NCI-H1048 (cell line): ENCODE measurements at regions not wholly inside any gene's neighbourhood (a gene's known extent, or its start where the extent isn't known, plus 50 kb on each side); places are given as distances from the start of the nearest gene placed in this dataset.

ENCODE experiments used
- DNase-seq: peaks from one replicate; lab custom pipeline; 2025; lab: John Stamatoyannopoulos, UW

DNA sequence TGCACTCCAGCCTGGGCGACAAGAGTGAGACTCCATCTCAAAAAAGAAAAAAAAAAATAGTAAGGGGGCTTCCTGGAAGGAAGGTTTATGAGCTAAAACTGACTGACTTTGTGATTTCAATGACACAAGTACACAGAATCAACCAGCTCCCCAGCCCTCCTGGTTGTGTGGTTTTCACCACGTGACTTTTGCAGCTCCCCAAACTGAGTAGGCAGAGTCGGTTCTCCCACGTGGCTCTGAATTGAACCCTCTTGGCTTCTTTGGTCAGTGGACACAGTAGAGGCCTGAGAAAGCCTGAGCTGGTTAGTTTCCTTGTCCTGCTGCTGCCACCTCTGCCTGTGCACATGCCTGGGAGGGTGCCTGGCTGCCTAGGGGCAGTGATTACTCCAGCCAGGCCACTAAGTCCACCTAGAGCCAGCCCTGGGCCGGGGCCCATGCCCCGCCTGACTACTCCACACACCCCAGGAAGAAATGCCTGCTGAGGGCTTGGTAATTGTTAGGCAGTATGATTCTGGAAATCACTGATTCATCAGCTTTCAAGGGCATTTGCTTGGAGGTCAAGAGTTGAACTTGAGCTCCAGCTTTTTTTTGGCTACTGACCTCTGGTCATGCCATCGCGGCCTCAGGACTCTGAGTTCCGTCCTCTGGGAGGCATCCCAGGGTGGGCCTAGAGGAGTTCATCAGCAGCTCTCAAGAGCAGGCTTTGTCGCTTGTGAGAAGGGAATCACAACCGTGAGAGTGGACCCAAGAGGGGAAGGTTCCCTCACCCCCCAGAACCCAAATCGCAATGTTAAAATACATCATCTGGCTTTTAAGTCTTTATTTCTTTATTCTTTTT, 431.9 kb upstream of the HS6ST1 start:
- DNase-seq: no peak

DNA sequence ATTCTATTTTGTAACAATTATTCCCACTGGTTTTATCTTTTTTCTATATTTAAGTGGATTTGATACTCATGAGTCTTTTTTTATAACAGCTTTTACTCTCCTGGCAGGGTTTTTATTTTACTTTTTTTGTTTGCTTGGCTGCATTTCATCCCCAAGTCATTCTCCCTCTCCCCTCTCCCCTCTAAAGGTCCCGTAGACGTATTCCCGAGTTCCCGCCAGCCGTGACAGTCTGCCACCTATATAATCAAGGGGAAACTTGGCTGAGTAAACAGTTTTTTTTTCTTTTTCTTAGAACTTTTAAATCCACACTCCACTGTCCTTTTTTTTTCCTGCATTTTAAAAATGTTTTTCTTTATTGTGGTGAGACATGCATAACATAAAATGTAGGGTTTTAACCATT, 433.1 kb upstream of the HS6ST1 start:
- no peak for DNase-seq

DNA sequence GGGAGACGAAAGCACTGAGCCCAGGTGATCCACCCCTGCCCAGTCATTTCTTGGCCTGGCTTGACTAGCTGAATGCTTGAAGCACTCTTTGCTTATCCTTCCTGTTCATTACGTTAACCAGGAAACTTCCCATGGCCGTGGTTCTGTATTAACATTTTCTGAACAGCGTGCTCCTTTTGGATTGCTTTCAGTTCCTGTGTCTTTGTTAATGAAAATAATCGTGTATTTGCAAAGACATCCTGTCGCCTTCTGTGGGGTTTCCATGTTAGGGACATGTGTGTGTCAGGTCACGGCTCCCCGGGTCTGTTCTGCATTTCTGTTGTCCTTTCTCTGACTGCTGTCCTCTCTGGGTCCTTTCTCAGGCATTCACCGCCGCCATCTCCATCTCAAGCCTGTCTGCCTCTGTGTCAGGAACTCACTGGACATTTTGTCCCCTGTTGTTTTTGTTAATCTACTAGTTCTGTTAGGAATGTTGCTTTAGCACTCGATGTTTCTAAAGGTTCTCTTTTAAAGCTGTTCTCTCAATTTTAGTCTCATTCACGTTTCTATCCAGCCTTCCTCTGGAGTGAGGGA, 434.1 kb upstream of the HS6ST1 start:
- DNase-seq: no peak

DNA sequence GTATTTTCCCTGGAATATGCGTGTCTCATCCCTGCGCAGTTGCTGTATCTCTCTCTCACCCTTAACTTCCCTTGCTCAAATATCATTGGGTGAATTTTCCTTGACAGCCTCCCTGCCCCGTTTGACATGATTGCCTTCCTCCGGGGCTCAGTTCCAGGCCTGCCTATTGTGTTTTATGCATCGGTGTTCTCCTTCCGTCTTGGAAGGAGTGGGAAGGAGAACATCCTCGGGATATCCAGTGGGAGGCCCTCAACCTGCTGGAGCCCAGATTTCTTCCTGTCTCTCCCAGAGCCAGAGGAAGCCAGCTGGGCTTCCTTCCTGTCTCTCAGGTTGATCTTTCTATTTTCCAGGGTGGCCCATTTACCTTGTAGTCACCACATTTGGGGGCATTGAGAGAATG, 434.7 kb upstream of the HS6ST1 start:
- no peak for DNase-seq

DNA sequence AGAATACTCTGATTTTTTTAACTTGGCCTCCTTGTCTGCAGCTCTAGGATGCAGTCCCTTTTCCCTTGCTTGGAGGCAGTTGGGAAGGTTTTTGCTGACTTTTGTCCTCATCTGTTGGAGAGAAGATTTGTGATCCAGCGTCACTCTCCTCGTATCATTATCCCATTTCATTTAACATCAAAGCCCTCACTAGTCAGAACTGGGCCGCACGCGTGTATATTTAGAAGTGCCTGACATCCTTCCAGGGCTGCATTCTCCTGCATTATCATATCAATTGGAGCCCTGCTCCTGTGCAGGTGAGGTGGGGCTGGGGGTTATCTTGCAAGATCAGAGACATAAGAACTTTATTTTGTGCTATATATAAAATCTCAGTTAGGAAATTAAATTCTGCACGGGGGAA, 435.1 kb upstream of the HS6ST1 start:
- no peak for DNase-seq

DNA sequence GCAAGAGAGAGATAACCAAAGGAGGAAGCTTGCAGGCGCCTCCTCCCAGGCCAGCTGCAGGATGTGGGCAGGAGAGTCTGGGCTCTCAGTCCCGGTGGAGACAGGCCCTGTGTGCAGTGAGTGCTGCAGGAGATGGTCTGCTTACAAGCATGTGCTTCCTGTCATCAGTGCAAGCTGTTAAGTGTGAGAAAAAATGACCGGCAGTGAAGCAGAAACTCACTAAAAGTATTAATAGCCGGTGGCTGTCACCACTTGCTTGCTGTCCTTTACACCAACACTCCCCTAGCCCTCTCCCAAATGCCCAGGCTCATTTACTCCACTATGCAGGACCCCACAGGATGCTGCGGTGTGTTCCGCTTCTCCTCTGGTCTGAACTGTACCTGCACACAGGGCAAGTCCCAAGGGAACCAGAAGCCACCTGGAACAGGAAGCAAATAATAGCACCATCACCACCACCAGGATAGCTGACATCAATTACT, 435.6 kb upstream of the HS6ST1 start:
- no peak for DNase-seq

DNA sequence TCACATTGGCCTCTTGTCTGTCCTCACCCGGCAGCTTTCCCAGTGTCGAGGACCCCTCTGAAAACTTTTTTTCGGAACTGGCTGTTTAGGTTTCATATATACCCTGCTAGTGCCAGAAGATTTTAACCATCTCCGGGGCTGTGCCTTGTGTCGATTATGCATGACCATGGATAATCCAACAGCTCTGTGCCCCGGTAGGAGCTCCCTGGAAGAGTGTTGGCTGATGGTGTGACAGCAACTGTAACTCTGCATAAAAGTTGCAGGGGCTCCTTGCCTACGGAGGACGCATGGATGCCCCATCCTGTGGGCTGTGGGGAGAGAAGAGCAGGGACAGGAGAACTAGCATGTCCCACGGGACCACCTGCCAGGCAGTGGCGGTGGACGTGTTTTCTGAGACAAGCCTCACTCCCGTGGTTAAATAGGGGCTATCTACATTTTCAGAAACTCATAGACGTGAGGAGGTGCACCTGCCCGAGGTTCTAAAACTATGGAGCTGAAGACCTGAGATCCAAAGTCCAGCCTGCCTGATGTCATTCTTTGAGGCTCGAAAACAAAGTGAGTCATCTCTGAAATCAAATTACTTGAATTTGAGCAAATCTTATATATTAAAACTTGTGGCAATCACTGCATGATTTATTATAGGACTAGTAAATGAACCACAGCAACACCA, 437.2 kb upstream of the HS6ST1 start:
- no peak for DNase-seq

DNA sequence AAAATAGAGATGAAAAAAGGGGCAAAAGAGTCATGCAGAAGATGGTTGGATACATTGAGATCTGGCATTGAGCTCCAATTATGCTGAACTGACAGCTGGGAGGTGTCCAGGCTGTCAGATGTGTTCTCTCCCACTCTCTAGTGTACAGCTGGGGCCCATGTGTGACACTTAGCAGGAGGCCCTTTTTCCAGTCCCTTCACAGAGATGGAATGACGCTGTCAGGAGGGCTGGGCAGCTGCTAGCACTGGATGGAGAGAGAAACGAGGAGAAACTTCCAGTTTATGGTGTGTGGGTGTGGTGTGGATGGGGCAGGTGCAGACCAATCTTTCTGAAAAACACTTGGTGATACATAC, 437.7 kb upstream of the HS6ST1 start:
- no peak for DNase-seq

DNA sequence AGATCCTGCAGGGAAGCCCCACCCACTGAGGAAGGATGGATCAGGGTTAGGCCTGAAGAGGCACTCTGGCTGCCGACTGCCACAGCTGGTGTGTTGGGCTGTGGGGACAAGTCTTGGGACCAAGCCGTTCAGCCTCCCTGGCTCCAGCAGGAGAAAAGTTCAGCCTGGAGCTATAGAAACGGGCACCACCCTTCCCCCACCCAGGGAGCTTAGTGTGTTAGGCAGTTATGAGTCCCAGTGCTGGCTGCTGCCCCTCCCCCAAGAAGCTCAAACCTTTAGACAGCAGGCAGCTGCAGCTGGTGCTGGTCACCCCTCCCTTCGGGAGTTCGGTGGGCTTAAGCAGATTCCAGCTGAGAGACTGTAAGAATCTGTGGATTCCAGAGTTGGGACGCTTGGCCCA, 447.1 kb upstream of the HS6ST1 start:
- no peak for DNase-seq

DNA sequence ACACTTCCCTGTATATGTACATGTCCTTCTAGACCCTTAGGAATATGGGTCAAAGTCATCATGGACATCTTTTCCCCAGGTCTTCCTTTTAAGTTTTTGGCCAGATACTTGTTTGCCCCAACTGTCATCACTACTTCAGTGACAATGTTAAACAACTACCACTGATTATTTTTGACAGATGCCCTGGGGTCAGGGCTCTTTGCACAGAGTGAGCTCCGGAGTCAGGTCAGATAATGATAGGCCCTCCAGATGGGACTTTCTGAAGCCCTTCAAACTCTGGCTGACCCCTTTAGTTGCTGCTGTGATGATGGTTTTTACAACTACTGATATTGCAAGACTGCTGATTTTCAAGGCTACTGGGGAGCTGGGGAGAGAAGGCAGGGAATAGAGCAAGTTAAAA, 449.4 kb upstream of the HS6ST1 start:
- no peak for DNase-seq

DNA sequence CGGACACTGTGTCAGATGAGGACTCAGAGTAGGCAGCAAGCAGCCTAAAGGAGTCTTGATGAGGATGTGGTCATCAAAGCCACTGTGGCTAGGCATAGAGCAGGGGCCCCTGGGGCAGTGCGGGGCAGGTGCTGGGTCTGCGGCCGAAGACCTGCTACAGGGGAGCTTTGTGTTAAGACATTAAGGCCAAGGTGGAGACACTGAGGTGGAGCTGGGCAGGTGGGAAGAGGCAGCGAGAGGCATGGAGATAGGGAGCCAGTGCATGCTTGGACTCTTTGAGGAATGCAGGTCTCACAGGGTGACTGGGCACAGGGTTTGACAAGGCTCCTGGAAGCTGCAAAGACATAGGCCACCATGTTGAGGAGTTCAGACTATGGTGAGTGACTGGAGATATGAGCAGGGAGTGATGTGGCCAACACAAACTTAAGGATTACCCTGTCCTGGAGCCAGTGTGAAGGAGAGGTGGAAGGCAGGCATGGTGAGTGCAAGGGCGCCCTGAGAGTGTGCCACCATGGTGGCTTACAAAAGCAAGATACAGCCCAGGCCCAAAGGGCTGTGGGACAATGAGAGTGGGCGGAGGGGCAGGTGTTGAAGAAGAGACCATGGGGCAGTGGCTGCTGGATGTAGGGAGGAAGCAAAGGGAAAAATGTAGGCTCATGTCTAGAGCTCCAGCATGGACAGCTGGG, 450.9 kb upstream of the HS6ST1 start:
- no peak for DNase-seq

DNA sequence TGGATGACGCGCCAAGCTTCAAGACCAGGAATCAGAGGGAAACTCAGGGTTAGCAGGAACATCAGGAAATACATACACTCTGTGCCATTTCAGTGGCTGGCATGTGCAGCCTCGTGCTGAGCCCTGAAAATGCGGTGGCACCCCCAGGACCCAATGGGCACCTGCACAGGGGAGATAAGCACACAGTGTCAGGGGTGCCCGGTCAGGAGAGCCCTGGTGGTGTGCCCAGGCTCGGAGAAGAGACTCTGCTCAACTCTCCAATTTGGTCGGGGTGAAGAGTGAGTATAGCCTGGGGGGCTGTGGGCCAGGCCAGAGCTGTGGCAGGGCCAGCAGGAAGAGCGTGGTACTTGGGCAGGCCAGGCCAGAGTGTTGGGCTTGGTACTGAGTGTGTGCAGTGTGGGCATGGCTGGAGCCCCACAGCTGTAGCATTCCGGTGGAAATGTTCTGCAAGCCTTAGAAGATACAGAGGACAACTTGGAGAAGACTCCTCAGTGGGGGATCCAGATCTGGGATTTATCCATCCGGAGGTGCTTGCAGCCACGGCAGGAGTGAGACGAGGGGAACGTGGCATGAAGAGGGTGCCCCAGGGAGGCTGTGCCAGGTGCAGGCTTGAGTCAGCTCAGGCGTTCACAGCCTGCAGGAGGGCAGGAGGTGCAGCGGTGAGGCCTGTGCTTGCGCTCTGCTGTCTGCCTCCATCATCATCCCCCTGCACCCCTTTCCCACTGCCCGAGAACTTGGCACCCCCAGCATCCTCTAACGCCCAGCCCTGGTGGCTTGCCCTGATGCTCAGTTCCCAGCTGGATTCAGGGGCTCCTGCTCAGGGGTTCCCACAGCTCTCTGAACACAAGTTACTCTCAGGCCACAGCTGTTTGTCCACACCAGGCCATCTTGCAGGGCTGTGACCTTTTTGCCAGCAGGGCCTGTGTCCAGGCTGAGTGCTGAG, 451.7 kb upstream of the HS6ST1 start:
- DNase-seq: no peak

DNA sequence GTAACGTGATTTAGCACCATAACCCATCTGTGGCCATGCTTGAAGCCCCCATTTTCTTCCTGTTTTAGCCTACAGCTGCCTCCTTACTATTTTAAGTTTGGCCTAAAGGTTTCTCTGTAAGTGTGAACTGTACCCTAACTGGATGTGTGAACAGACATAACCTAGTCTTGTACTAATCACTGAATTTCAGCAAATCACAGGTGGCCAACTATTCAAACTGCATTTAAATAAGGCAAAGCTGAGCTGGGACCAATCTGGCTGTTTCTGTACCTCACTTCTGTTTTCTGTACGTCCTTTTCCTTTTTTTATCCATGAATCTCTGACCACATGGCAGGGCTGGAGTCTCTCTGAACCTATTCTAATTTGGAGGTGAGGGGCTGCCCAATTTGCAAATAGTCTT, 452.7 kb upstream of the HS6ST1 start:
- no peak for DNase-seq

DNA sequence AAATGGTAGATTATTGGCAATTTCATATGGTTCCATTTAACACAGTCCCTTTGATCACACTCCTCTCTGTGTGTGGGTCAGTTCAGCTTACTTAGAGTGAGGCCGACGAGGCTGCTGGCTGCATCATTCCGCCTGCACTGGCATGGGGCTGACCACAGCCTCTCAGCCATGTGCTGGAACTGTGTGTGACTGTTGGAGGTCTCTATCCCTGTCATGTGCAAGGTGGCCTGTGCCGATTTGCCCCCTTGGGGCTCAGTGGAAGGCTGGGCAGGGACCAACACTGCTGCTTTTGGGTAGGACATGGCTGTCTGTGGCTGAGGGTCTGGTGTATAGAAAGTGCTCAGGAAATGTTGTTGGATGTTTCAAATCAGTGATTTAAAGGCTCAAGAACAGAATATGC, 454.0 kb upstream of the HS6ST1 start:
- no peak for DNase-seq

DNA sequence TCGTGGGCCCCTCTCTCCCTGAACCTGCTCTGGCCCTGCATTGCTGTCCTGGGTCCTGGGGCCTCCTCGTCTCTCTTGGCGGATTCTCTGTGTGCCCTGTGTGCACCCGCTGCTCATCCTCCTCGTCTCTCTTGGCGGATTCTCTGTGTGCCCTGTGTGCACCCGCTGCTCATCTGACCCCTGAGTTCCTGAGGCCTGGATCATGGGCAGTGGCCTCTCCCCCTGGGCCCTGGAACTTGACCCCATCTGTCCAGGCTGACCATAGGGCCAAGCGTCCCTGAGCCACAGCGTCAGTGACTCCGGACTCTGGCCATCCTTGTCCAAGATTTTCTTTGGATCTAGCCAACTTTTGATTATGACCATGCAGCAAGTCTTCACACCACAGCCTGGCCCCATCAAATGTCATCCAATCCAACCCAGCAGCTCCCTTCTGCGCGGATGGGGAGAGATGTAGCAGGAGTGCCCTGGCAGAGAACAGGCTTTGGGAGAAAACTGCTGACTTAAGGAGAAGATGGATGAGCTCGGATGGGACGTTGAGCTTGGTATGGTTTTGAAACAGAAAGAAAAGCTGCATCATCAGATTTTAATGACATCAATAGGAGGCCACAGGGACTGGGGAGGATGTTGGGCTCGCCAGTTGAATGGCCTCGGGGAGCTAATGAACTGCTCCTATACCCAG, 455.1 kb upstream of the HS6ST1 start:
- no peak for DNase-seq

DNA sequence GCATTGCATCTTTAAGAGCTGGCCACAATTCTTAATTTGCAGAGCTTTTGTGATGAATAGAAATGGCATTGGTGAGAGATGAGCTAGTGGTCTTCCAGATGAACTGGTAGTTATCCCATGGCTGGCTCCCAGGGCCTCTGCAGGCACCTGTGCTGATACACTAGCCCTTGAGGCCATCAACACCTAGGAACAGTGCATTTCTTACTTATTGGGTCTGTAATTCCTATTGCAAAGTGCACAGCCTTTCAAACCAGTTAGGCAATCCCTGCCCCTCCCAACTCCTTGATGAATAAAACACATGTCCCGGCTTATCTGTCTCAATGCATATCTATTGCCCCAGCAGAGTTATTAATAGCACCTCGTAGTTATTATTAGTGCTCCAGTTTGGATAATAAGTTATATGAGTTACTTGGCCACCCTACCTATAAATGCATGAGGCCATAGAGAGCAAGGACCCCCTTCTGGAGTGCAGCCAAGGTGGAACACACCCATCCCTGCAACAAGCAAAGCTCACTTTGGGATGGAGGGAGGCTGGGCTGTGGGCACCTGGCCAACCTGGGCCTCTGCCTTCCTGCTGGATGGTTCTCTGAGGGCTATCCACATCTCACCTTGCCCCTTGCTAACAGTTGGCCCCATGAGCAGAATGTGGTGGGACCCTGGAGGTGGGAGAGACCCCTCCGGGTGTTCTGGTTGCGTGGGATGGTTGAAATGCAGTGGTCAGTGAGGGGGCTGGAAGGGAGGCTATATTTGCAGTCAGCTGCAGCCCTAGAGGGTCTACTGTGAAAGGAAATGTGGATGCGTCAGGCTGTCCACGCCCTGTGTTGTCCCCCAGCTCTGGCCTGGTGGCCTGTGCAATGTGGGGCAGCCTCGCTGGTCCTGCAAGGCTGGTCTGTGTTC, 455.9 kb upstream of the HS6ST1 start:
- DNase-seq: no peak

DNA sequence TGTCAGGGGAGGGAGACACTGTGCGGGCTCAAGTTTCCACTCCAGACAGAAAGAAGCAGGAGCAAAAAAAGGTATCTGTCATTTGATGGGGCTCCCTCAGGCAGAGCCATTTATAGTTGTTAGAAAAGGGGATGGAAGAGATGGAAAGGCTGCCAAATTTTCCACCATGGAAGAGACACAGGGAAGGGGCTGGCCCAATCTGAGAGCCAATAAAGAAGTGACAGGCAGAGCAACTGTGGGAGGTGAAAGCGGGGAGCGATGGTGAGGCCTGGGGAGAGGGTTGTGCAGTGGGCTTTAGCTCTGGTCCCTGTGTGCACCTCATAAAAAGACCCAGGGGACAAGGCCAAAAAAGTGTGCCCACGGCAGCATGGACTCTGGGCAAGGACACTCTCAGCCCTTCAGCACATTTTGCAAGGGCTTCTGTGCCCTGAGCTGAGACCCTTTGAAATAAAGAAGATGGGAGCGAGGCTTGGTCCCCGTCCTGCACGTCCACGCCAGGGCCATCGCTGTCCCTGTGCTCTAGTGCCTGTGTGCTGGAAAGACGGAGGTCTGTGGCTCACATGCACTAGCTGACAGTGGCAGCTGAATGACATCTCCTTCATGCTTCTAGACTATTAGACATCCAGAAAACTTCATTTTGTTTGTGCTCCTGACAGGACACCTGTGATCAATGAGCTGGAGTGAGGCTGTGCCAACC, 456.7 kb upstream of the HS6ST1 start:
- DNase-seq: no peak

DNA sequence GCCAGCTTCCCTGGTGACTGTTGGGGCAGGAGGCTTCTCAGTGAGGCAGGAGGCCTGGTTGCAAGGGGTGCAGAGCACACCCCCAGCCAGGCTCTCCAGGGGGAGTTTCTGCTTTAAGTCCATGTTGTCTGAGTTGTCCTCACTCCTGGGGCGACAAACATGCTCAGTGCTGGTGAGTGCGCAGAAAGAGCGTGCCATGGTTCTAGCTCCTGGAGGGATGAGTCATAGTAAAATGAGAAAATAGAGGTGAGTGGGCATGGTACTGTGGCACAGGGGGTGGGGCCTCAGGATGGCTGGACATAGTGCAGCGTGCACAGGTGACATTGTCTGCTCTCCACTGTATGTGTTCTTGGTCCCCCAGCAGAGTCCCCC, 457.2 kb upstream of the HS6ST1 start:
- DNase-seq: no peak

DNA sequence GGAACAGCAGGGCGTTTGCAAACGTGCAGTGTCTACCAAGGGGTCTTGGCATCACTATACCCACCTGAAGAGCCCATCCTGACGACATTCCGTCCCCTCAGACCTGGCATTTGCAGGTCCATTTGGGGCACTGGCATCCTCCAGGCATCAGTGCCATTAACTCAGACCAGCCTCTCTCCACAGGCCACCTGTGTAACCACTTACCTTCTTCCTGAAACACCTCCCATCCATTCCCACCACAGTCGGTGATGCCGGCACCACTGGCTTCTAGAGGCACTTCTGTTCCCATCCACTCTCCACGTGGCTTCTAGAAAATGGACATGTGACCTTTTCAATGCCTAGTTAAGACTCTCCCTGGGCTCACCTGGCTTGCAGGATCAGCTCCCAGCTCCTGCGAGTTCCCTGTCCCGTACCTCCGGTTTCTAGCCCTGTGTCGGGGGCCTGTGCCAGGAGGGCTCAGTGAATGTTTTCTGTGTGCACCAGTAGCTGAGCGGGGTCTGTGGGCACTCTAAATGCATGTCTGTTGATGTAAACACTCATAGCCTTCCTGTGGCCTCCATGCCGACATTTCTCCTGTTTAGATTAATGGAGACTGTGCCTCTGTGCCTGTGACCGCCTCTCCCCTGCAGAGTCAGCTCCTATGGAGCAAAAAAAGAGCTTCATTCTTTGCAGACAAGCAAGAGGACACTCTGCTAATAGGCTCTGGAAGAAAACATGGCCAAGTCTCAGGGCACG, 458.0 kb upstream of the HS6ST1 start:
- DNase-seq: no peak
